T-helper 1 cell treated with Interleukin-12 subunit alpha and Interleukin-12 subunit beta and Interleukin-4 antibody, amounts not matched to agents 30 μg/mL and 1 μg/mL, for 36 hours (primary cell): ENCODE measurements at regions not wholly inside any gene's neighbourhood (a gene's known extent, or its start where the extent isn't known, plus 50 kb on each side); places are given as distances from the start of the nearest gene placed in this dataset.

Experiments
- H3K27ac Mint-ChIP-seq: one replicate; pipeline ENCODE4 v1.8.0; 2021; ENCODE audit warnings: mild to moderate bottlenecking, mixed read lengths
- H3K27me3 Mint-ChIP-seq: one replicate; pipeline ENCODE4 v1.8.0; 2021; ENCODE audit warnings: low read depth, mixed read lengths
- H3K36me3 Mint-ChIP-seq: one replicate; pipeline ENCODE4 v1.8.0; 2021; ENCODE audit warnings: low read depth, mixed read lengths
- H3K4me1 Mint-ChIP-seq: one replicate; pipeline ENCODE4 v1.8.0; 2021; ENCODE audit warnings: low read depth, mixed read lengths
- H3K4me3 Mint-ChIP-seq: one replicate; pipeline ENCODE4 v1.8.0; 2021; ENCODE audit warnings: mild to moderate bottlenecking, moderate library complexity, mixed read lengths
- H3K9me3 Mint-ChIP-seq: one replicate; pipeline ENCODE4 v1.8.0; 2021; ENCODE audit warnings: mixed read lengths

GRCh38 chr22:48957311-48957986, 870.2 kb downstream of the BRD1 start:
- no peaks in the 10 kb centered on the region for H3K4me1 Mint-ChIP-seq
- no peak overlapping the region for H3K27ac Mint-ChIP-seq
- no peaks in the 10 kb centered on the region for H3K36me3 Mint-ChIP-seq
- no peaks in the 10 kb centered on the region for H3K27me3 Mint-ChIP-seq
- no peak overlapping the region for H3K4me3 Mint-ChIP-seq
- peaks cover 10% of the 10 kb centered on the region for H3K9me3 Mint-ChIP-seq

GRCh38 chr22:48955351-48956311, 872.0 kb downstream of the BRD1 start:
- no peaks in the 10 kb centered on the region for H3K36me3 Mint-ChIP-seq
- H3K27ac Mint-ChIP-seq = no peak overlapping the region
- H3K9me3 Mint-ChIP-seq = peaks cover 10% of the 10 kb centered on the region

GRCh38 chr22:48954781-48955311, 872.8 kb downstream of the BRD1 start:
- no peaks in the 10 kb centered on the region for H3K4me1 Mint-ChIP-seq
- H3K9me3 Mint-ChIP-seq = peaks cover 10% of the 10 kb centered on the region
- H3K4me3 Mint-ChIP-seq = no peak overlapping the region
- H3K27ac Mint-ChIP-seq = no peak overlapping the region
- no peaks in the 10 kb centered on the region for H3K36me3 Mint-ChIP-seq
- H3K27me3 Mint-ChIP-seq = no peaks in the 10 kb centered on the region

More at GRCh38 chr22:48955351-48956311, 872.0 kb downstream of the BRD1 start:
- Mint-ChIP-seq H3K4me3 (no peak overlapping the region), H3K27me3 (no peaks in the 10 kb centered on the region), H3K4me1 (no peaks in the 10 kb centered on the region)

GRCh38 chr22:48953830-48954229, 873.8 kb downstream of the BRD1 start:
- Mint-ChIP-seq H3K27me3 (no peaks in the 10 kb centered on the region), H3K36me3 (no peaks in the 10 kb centered on the region), H3K4me3 (no peak overlapping the region), H3K27ac (no peak overlapping the region), H3K4me1 (no peaks in the 10 kb centered on the region), H3K9me3 (peaks cover 10% of the 10 kb centered on the region)

GRCh38 chr22:48953103-48953720, 874.5 kb downstream of the BRD1 start:
- no peaks in the 10 kb centered on the region for H3K4me1 Mint-ChIP-seq
- H3K4me3 Mint-ChIP-seq = no peak overlapping the region
- H3K27me3 Mint-ChIP-seq = no peaks in the 10 kb centered on the region
- peaks cover 10% of the 10 kb centered on the region for H3K9me3 Mint-ChIP-seq
- H3K36me3 Mint-ChIP-seq = no peaks in the 10 kb centered on the region
- no peak overlapping the region for H3K27ac Mint-ChIP-seq

- Mint-ChIP-seq H3K27me3 (no peaks in the 10 kb centered on the region), H3K4me3 (no peak overlapping the region)
Observed at GRCh38 chr22:48952256-48953102, 875.2 kb downstream of the BRD1 start.

GRCh38 chr22:48951836-48952235, 875.8 kb downstream of the BRD1 start:
- no peaks in the 10 kb centered on the region for H3K4me1 Mint-ChIP-seq
- H3K27ac Mint-ChIP-seq = no peak overlapping the region

More at GRCh38 chr22:48952256-48953102, 875.2 kb downstream of the BRD1 start:
- Mint-ChIP-seq H3K36me3 (no peaks in the 10 kb centered on the region), H3K27ac (no peak overlapping the region), H3K9me3 (peaks cover 10% of the 10 kb centered on the region), H3K4me1 (no peaks in the 10 kb centered on the region)

GRCh38 chr22:48950151-48950915, 877.3 kb downstream of the BRD1 start:
- no peaks in the 10 kb centered on the region for H3K4me1 Mint-ChIP-seq
- H3K27ac Mint-ChIP-seq = no peak overlapping the region
- no peaks in the 10 kb centered on the region for H3K9me3 Mint-ChIP-seq
- no peak overlapping the region for H3K4me3 Mint-ChIP-seq
- H3K27me3 Mint-ChIP-seq = no peaks in the 10 kb centered on the region
- no peaks in the 10 kb centered on the region for H3K36me3 Mint-ChIP-seq

More at GRCh38 chr22:48951836-48952235, 875.8 kb downstream of the BRD1 start:
- Mint-ChIP-seq H3K36me3 (no peaks in the 10 kb centered on the region), H3K9me3 (peaks cover 7% of the 10 kb centered on the region), H3K27me3 (no peaks in the 10 kb centered on the region), H3K4me3 (no peak overlapping the region)

- H3K27me3 Mint-ChIP-seq = no peaks in the 10 kb centered on the region
- no peak overlapping the region for H3K27ac Mint-ChIP-seq
- no peaks in the 10 kb centered on the region for H3K36me3 Mint-ChIP-seq
- no peaks in the 10 kb centered on the region for H3K9me3 Mint-ChIP-seq
- H3K4me3 Mint-ChIP-seq = no peak overlapping the region
- H3K4me1 Mint-ChIP-seq = no peaks in the 10 kb centered on the region
Observed at GRCh38 chr22:48949375-48950149, 878.1 kb downstream of the BRD1 start.

- no peaks in the 10 kb centered on the region for H3K36me3 Mint-ChIP-seq
- H3K27me3 Mint-ChIP-seq = no peaks in the 10 kb centered on the region
- H3K27ac Mint-ChIP-seq = no peak overlapping the region
- H3K4me1 Mint-ChIP-seq = no peaks in the 10 kb centered on the region
- H3K9me3 Mint-ChIP-seq = no peaks in the 10 kb centered on the region
- no peak overlapping the region for H3K4me3 Mint-ChIP-seq
Observed at GRCh38 chr22:48948575-48949170, 879.0 kb downstream of the BRD1 start.

GRCh38 chr22:48947636-48948035, 880.0 kb downstream of the BRD1 start:
- H3K4me1 Mint-ChIP-seq = no peaks in the 10 kb centered on the region
- H3K4me3 Mint-ChIP-seq = no peak overlapping the region
- H3K27me3 Mint-ChIP-seq = no peaks in the 10 kb centered on the region
- H3K9me3 Mint-ChIP-seq = no peaks in the 10 kb centered on the region
- H3K27ac Mint-ChIP-seq = no peak overlapping the region
- H3K36me3 Mint-ChIP-seq = no peaks in the 10 kb centered on the region

GRCh38 chr22:48945621-48946458, 881.8 kb downstream of the BRD1 start:
- no peaks in the 10 kb centered on the region for H3K27me3 Mint-ChIP-seq
- no peaks in the 10 kb centered on the region for H3K4me1 Mint-ChIP-seq
- no peaks in the 10 kb centered on the region for H3K36me3 Mint-ChIP-seq
- H3K4me3 Mint-ChIP-seq = no peak overlapping the region
- no peak overlapping the region for H3K27ac Mint-ChIP-seq
- H3K9me3 Mint-ChIP-seq = no peaks in the 10 kb centered on the region
